Ovary (tissue), 1 donor: ENCODE measurements at regions not wholly inside any gene's neighbourhood (a gene's known extent, or its start where the extent isn't known, plus 50 kb on each side); places are given as distances from the start of the nearest gene placed in this dataset.

Experiments used
- EP300 ChIP-seq: sonication (generic); formaldehyde crosslinking; IDR thresholded peaks from one replicate; pipeline ENCODE4 v1.6.1; 2017; ENCODE audit warnings: antibody characterized with exemption
- POLR2A ChIP-seq: fragments of 450-650 bp; IDR thresholded peaks from one replicate; pipeline ENCODE4 v1.6.1; 2017; ENCODE audit warnings: antibody characterized with exemption, mild to moderate bottlenecking, moderate library complexity

GRCh38 chr18:32582455-32582854, 111.8 kb upstream of the GAREM1 start:
- no peak for TF ChIP-seq EP300
- no peak for TF ChIP-seq POLR2A
